Prostate gland (tissue), 2 donors: ENCODE measurements at regions not wholly inside any gene's neighbourhood (a gene's known extent, or its start where the extent isn't known, plus 50 kb on each side); places are given as distances from the start of the nearest gene placed in this dataset.

ENCODE experiments used
- POLR2A ChIP-seq: fragments of 450-650 bp; IDR thresholded peaks from one replicate; pipeline ENCODE4 v1.6.1; 2016; ENCODE audit warnings: antibody characterized with exemption, mild to moderate bottlenecking
- TF ChIP-seq, protein P1 (sequence below), 4 experiments: fragments of 200-600 bp in 2 of 4; fragments of 450-650 bp in 2 of 4; sonication (generic) in 2 of 4; IDR thresholded peaks; 1 replicate in 3 of 4; 2 replicates in 1 of 4; pipeline ENCODE4 v1.5.1; 2016 to 2019; ENCODE audit warnings: antibody characterized with exemption in 4 of 4, mild to moderate bottlenecking in 2 of 4, moderate library complexity in 2 of 4

DNA sequence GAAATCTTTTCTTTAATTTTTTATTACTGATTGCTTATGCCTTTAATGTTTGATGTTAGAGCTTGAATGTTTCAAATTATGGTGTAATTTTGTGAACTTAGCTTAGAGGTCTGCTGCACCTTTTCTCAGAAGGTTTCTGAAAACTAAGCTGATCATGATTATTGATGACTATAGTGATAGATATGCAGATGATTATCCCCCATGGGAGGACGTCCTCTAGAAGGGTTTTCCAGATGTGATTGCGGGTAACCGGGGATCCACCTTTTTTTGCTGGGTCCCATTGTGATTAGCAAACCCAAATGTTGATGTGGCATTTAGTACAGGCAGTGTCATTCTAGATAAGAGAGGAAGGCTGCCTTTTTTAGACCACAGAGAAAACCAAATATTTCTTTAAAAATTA lies 272.9 kb downstream of the FBXO8 start:
- TF ChIP-seq, protein P1, sequence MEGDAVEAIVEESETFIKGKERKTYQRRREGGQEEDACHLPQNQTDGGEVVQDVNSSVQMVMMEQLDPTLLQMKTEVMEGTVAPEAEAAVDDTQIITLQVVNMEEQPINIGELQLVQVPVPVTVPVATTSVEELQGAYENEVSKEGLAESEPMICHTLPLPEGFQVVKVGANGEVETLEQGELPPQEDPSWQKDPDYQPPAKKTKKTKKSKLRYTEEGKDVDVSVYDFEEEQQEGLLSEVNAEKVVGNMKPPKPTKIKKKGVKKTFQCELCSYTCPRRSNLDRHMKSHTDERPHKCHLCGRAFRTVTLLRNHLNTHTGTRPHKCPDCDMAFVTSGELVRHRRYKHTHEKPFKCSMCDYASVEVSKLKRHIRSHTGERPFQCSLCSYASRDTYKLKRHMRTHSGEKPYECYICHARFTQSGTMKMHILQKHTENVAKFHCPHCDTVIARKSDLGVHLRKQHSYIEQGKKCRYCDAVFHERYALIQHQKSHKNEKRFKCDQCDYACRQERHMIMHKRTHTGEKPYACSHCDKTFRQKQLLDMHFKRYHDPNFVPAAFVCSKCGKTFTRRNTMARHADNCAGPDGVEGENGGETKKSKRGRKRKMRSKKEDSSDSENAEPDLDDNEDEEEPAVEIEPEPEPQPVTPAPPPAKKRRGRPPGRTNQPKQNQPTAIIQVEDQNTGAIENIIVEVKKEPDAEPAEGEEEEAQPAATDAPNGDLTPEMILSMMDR (IDR thresholded peaks at IDR 0.05) = no peak
- no peak for TF ChIP-seq POLR2A
